GM21576 (cell line): ENCODE measurements at regions not wholly inside any gene's neighbourhood (a gene's known extent, or its start where the extent isn't known, plus 50 kb on each side); places are given as distances from the start of the nearest gene placed in this dataset.

Experiments used
- ATAC-seq: cut with Tn5 transposase; IDR thresholded peaks from one replicate; pipeline ENCODE4 v1.9.1; 2021; ENCODE audit warnings: mild to moderate bottlenecking, moderate library complexity; ENCODE audit not compliant: unreplicated experiment

- no peak for ATAC-seq
These were observed 327.9 kb upstream of the PITX2 start for GRCh38 chr4:110950731-110951130.

GRCh38 chr4:110953191-110953590, 330.3 kb upstream of the PITX2 start:
- ATAC-seq = no peak

GRCh38 chr4:110953898-110954297, 331.0 kb upstream of the PITX2 start:
- ATAC-seq = no peak

GRCh38 chr4:110955748-110956147, 332.9 kb upstream of the PITX2 start:
- ATAC-seq = no peak

- ATAC-seq = no peak
These were observed 336.3 kb upstream of the PITX2 start for GRCh38 chr4:110959041-110959643.

- ATAC-seq = no peak
These were observed 338.2 kb upstream of the PITX2 start for GRCh38 chr4:110961066-110961465.

GRCh38 chr4:110962616-110963015, 339.7 kb upstream of the PITX2 start:
- ATAC-seq = no peak

- no peak for ATAC-seq
These were observed 340.9 kb upstream of the PITX2 start for GRCh38 chr4:110963662-110964280.

GRCh38 chr4:110967936-110968335, 345.1 kb upstream of the PITX2 start:
- no peak for ATAC-seq

- peak; percentile 85 for ATAC-seq
These were observed 347.8 kb upstream of the PITX2 start for GRCh38 chr4:110970642-110971041.

GRCh38 chr4:110975338-110975737, 352.5 kb upstream of the PITX2 start:
- no peak for ATAC-seq

- no peak for ATAC-seq
These were observed 354.7 kb upstream of the PITX2 start for GRCh38 chr4:110977554-110977953.

GRCh38 chr4:110978761-110979160, 355.9 kb upstream of the PITX2 start:
- ATAC-seq = no peak

- no peak for ATAC-seq
These were observed 359.6 kb upstream of the PITX2 start for GRCh38 chr4:110982486-110982885.

- no peak for ATAC-seq
These were observed 365.8 kb upstream of the PITX2 start for GRCh38 chr4:110988722-110989121.

GRCh38 chr4:110989125-110989524, 366.2 kb upstream of the PITX2 start:
- no peak for ATAC-seq

- no peak for ATAC-seq
These were observed 371.9 kb upstream of the PITX2 start for GRCh38 chr4:110994781-110995180.

GRCh38 chr4:110998320-110998719, 375.4 kb upstream of the PITX2 start:
- no peak for ATAC-seq

GRCh38 chr4:111011458-111011857, 388.6 kb upstream of the PITX2 start:
- ATAC-seq = no peak

- no peak for ATAC-seq
These were observed 391.0 kb upstream of the PITX2 start for GRCh38 chr4:111013846-111014245.

- ATAC-seq = no peak
These were observed 391.7 kb upstream of the PITX2 start for GRCh38 chr4:111014537-111014936.

- no peak for ATAC-seq
These were observed 393.5 kb upstream of the PITX2 start for GRCh38 chr4:111016416-111016815.

- ATAC-seq = no peak
These were observed 395.3 kb upstream of the PITX2 start for GRCh38 chr4:111018216-111018615.
